Left forelimb (tissue), 1 donor: ENCODE measurements at regions not wholly inside any gene's neighbourhood (a gene's known extent, or its start where the extent isn't known, plus 50 kb on each side); places are given as distances from the start of the nearest gene placed in this dataset.
"Not testable (repeated sequence)": the region's sequence is repeated elsewhere in the genome, so short reads cannot be mapped to it uniquely, and the experiment has no call there.

ENCODE experiments used
- DNase-seq: peaks from one replicate; pipeline ENCODE4 v3.0.0-alpha.2; 2018; ENCODE audit warnings: low spot score

- DNase-seq = no peak
Measured at GRCh38 chr1:60732977-60733401, 349.4 kb upstream of the NFIA start.

DNA sequence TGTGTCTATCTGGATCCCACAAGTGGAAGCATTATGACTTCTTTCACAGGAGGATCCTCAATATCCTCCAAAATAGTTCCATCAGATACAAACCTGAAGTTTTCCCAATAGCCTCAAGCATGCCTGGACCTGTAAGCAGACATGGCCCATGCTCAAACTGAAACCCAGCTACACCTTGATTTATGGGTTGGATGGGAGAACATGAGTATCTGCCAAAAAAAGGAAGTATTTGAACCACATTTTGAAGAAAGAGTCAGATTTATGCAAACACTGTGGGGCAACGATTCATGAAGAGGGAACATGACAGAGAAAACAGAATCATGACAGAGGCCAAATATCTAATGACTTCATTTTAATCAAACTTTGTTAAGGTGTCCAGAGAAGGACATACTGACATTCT lies 351.0 kb upstream of the NFIA start:
- DNase-seq = no peak

DNA sequence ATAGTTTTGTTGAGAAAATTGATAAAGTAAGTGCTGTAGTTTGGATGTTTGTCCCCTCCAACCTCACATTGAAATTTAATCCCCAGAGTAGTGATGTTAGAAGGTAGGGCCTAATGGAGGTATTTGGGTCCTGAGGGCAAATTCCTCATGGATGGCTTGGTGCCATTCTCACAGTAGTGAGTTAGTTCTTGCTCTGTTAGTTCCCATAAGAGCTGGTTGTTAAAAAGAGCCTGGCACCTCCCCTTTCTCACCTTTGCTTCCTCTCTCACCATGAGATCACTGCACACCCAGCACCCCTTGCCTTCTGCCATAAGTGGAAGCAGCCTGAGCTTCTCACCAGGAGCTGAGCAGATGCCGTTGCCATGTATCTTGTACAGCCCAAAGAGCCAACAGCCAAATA lies 354.8 kb upstream of the NFIA start:
- no peak for DNase-seq

DNA sequence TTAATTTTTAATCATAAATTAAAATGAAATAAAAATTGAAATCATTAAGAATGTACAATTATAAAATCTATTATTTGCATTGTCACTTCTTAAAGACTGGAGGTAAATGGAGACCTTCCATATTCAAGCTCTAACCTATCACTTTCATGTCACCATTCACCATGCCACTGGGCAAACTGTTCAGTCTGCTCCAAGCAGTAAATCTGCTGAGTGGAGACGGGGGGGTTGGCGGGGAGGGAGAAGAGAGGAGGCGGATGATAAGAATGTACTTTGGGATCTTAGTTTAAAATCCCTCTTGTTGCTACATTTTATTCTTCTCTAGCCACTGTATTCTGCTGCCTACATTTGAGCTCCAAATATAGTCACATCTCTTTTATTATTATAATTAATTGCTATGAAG lies 365.9 kb upstream of the NFIA start:
- no peak for DNase-seq

- no peak for DNase-seq
Measured at GRCh38 chr1:60715970-60716369, 366.4 kb upstream of the NFIA start.

DNA sequence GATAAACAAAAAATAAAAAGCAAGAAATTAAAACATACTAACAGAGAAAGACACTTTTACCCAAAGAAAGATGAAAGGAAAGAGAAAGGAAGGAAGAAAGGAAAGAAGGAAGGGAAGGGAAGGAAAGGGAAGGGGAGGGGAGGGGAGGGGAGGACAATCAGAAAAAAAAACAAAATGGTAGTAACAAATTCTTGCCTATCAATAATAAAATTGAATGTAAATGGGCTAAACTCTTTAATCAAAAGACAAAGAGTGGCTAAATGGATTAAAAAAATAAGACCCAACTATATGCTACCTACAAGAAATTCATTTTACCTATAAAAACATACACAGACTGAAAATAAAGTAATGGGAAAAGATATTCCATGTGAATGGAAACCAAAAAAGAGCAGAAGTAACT lies 372.9 kb upstream of the NFIA start:
- no peak for DNase-seq

- no peak for DNase-seq
Measured at GRCh38 chr1:60705026-60705425, 377.3 kb upstream of the NFIA start.

- DNase-seq = no peak
Measured at GRCh38 chr1:60703155-60703554, 379.2 kb upstream of the NFIA start.

GRCh38 chr1:60699325-60699724 lies 383.0 kb upstream of the NFIA start:
- no peak for DNase-seq

DNA sequence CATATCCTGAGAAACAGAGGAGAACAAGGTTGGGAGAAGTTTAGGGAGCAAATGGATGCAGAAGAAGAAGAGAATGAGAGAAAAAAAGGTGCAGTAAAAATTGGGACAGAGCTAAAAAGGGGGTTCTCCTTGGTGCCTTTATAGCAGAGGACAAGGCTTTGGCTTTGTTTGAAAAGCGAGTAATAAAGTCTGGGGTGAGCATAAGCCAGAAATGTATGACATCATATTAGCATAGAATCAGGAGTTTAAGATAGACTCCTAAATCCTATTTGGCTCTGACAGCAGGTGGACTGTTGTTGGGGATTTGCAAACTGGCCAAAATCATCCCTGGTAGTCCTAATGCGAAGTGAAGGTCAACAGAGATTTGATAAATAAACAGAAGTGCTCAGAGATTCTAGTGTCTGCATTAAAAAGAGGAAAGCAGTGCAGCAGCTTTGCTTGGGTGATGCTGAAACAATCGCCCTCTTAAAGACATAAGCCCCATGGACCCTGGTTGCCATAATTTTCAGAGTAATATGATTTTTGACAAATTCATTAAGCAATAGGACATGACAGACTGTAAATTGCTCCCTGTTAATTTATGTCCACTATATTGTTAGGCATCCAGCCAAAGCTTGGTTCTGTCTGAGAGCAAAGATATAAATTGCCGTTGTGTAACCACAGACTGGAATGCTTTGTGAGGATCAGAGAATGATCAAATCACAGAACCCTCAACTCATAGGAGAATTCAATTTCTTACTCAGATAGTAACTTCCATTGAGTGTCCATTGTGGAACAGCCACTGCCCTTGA lies 385.0 kb upstream of the NFIA start:
- no peak for DNase-seq

GRCh38 chr1:60696512-60696911 lies 385.8 kb upstream of the NFIA start:
- DNase-seq = no peak

- no peak for DNase-seq
Measured at GRCh38 chr1:60695716-60696171, 386.6 kb upstream of the NFIA start.

DNA sequence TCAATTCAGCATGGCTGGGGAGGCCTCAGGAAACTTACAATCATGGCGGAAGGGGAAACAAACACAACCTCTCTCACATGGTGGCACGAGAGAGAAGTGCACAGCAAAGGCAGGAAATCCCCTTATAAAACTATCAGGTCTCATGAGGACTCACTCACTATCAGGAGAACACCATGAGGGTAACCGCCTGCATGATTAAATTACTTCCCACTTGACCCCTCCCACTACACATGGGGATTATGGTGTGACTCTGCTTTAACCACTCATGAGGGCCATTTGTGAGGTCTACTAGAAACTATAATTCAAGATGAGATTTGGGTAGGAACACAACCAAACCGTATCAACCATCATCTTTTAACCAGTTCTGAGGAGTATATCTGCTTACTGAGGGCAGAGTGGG lies 387.4 kb upstream of the NFIA start:
- no peak for DNase-seq

DNA sequence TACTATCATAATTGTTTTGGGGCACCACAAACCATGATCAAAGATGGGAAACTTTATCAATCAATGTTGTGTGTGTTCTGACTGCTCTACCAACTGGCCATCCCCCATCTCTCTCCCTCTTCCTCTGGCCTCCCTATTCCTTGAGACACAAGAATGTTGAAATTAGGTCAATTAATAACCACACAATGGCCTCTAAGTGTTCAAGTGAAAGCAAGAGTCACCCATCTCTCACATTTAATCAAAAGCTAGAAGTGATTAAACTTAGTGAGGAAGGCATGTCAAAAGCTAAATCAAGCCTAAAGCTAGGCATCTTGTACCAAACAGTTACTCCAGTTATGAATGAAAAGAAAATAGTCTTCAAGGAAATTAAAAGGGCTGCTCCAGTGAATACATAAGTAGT lies 390.3 kb upstream of the NFIA start:
- no peak for DNase-seq

- DNase-seq = not testable (repeated sequence)
Measured at GRCh38 chr1:60688221-60688620, 394.1 kb upstream of the NFIA start.

DNA sequence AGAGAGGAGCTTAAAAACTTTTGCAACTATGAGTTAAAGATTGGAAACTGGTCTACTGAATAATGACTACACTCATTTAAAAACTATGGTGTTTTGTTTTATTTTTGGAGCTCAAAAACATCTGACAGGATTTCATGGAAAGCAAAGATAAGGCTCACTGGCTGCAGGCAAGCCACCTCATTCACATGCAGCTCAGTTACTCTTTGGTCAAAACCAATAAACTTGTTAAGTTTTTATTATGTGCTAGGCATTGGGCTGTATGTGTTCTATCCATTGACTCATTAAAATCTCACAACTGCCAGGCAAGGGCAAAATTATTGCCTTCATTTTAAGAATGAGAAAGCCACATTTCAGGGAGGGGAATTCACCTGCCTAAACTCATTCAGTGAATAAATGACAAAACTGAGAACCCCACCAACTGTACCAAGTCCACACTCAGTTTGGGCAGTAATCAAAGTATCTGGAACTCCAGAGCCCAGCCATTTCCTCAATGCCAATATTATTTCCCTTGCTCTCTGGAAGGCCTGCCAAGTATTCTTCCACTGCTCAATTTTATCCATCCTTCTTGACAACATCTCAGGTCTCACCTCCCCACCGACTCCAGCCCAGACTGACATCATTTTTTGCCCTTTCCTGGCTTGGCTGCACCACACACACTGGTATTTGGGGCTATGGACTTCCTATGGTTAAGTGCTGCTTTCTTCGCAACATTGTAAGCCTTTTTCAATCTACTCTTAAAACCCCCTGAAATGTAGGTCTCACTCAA lies 401.1 kb upstream of the NFIA start:
- no peak for DNase-seq

DNA sequence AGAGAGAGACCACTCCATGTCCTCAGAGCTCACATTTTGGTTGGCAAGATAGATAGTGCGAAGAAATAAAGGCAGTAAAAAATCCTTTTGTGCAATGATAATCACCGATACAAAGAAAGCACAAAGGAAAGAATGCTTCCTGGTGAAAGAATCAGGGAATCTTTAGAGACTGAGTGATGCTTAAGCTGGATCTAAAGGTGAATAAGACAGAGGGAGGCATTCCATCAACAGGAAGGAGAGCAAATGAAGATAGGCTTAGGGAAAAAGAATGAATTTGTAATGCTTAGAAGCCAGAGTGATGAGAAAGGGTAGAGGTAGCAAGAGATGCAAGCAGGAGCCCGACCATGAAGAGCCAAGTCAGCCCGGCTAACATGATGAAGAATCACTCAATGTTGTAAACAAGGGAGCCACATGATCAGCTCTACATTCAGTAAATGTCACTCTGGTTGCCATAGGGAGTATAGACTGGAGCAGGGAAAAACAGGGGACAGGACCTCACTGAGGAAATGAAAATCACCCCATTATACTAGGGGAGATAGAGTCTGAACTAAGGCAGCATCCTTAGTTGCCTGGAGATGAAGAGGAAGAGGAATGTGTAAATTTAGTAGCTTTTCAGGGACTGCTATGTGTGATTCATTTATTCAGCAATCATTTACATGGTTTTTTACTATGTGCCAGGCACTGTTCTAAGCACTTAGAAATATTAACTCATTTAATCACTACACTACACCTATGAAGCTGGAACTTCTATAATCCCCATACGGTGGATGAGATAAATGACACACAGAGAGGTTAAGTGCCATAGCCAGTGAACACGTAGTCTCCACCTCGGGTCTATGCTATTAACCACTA lies 402.6 kb upstream of the NFIA start:
- DNase-seq = no peak

DNA sequence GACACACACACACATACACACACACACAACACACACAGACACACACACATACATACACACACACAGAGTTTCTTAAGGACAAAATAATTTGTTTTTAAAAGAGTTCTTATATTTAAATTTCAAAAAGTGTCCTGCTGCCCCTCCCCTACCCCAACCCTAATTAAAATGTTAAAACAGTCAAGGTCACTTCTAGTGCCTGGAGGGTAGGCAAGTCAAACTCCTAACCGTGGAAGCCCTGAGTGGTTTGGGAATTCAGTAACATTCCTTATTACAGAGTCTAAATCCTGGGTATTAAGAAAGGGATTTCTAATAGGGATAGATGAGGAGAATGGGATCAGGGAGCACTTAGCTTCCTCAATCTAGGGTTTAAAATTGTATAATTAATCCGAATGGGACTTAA lies 403.6 kb upstream of the NFIA start:
- no peak for DNase-seq

DNA sequence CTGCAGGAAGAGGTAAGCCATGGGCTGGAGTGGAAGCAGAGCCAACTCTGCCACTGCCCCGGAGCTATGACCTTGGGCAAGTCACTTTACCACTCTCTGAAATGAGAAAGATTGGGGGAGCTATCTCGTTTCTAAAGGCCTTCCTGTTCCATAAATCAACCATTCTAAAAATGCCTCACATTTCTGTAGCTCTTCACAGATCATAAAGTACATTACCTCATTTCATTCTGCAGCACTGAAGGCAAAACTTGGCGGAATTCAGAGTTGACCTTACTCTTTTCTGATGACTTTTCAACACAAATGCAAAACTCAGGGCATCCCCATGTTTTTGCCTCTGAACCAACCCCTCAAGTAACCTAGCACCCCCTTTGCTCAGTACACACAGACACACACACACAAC lies 404.0 kb upstream of the NFIA start:
- no peak for DNase-seq

DNA sequence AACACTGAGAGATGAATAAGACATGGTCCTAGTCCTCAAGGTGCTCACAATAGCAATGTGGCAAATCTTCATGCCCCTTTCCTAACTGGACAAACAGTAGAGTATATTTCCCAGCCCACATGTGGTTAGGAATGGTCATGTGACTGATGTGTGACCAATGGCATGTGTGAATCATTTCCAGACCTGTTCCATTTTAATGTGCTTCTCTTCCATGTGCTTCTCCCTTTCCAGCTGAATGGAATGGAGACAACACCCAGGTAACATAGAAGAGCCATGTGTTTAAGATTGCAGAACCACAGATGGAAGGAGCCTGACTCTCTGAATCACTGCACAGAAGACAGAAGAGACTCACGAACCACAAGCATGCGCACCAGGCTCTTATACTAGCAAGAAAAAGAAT lies 409.9 kb upstream of the NFIA start:
- no peak for DNase-seq

DNA sequence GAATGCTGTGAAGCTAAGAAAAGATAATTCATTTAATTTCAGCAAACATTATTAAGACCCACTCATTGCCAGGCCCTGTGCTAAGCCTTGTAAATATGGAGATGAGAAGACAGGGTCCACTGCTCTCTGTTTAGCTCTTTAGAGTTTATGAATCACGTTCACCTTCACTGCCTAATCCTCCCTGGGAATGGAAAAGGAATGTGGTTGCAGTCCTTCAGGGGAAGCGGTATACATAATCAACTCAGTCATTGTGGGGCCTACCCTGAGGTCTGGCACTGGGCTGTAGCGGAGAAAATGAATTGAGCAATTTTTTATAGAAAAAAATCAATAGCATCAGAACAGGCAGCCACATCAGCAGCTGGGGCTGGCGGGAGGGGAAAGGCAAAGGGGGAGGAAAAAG lies 412.1 kb upstream of the NFIA start:
- DNase-seq = no peak

- no peak for DNase-seq
Measured at GRCh38 chr1:60668585-60668984, 413.8 kb upstream of the NFIA start.

GRCh38 chr1:60665311-60665710 lies 417.1 kb upstream of the NFIA start:
- DNase-seq = no peak
